Kidney glomerular epithelial cell (primary cell): ENCODE measurements at regions not wholly inside any gene's neighbourhood (a gene's known extent, or its start where the extent isn't known, plus 50 kb on each side); places are given as distances from the start of the nearest gene placed in this dataset.

ENCODE experiments used
- DNase-seq: peaks from one replicate; lab custom pipeline; 2025; lab: John Stamatoyannopoulos, UW

- DNase-seq, result no peak
Measured at GRCh38 chr5:96588539-96588938, 73.6 kb upstream of the CAST start.

- no peak for DNase-seq
Measured at GRCh38 chr5:96590796-96591195, 71.4 kb upstream of the CAST start.

GRCh38 chr5:96595300-96596090 lies 66.7 kb upstream of the CAST start:
- DNase-seq, result no peak

GRCh38 chr5:96597438-96598020 lies 64.6 kb upstream of the CAST start:
- DNase-seq, result peak; percentile 37

- no peak for DNase-seq
Measured at GRCh38 chr5:96601200-96601599, 61.0 kb upstream of the CAST start.

GRCh38 chr5:96601715-96602244 lies 60.4 kb upstream of the CAST start:
- DNase-seq, result peak; percentile 45

- no peak for DNase-seq
Measured at GRCh38 chr5:96602776-96603175, 59.4 kb upstream of the CAST start.

GRCh38 chr5:96605144-96605837 lies 56.9 kb upstream of the CAST start:
- no peak for DNase-seq

GRCh38 chr5:96609369-96609768 lies 52.8 kb upstream of the CAST start:
- DNase-seq, result no peak

GRCh38 chr5:96610747-96611146 lies 51.4 kb upstream of the CAST start:
- no peak for DNase-seq

- no peak for DNase-seq
Measured at GRCh38 chr5:96611946-96612345, 50.2 kb upstream of the CAST start.
